DOHH2 (cell line): ENCODE measurements at regions not wholly inside any gene's neighbourhood (a gene's known extent, or its start where the extent isn't known, plus 50 kb on each side); places are given as distances from the start of the nearest gene placed in this dataset.

Experiments used
- H3F3A ChIP-seq: fragments of 200-600 bp; sonication (generic), shearing (Covaris generic); 2 replicates; pipeline ENCODE4 v1.6.0; 2016; ENCODE audit warnings: antibody characterized with exemption, mild to moderate bottlenecking; ENCODE audit not compliant: control insufficient read depth, insufficient read depth
- H3K27ac ChIP-seq: fragments of 200-600 bp; sonication (generic); 2 replicates; pipeline ENCODE4 v1.5.1; 2014; ENCODE audit warnings: low read depth, mild to moderate bottlenecking, low read length, moderate library complexity
- H3K27me3 ChIP-seq: fragments of 200-600 bp; sonication (generic); 2 replicates; pipeline ENCODE4 v1.6.1; 2014; ENCODE audit warnings: mild to moderate bottlenecking, low read length, mixed read lengths; ENCODE audit not compliant: control insufficient read depth
- H3K36me3 ChIP-seq: fragments of 200-600 bp; sonication (generic); 2 replicates; pipeline ENCODE4 v1.6.1; 2014; ENCODE audit warnings: mild to moderate bottlenecking, low read length, moderate library complexity, mixed read lengths; ENCODE audit not compliant: control insufficient read depth
- H3K4me1 ChIP-seq: fragments of 200-600 bp; sonication (generic); 2 replicates; pipeline ENCODE4 v1.6.1; 2014; ENCODE audit warnings: mild to moderate bottlenecking, low read length, mixed read lengths; ENCODE audit not compliant: control insufficient read depth
- H3K4me2 ChIP-seq: fragments of 200-600 bp; sonication (generic); 2 replicates; pipeline ENCODE4 v1.6.0; 2014; ENCODE audit warnings: mild to moderate bottlenecking, low read length, moderate library complexity
- H3K4me3 ChIP-seq: fragments of 200-600 bp; sonication (generic); 2 replicates; pipeline ENCODE4 v1.5.1; 2014; ENCODE audit warnings: mild to moderate bottlenecking, low read length, mixed read lengths
- H3K79me2 ChIP-seq: fragments of 200-600 bp; sonication (generic); 2 replicates; pipeline ENCODE4 v1.6.1; 2014; ENCODE audit warnings: mild to moderate bottlenecking, low read length, mixed read lengths; ENCODE audit not compliant: control insufficient read depth
- H3K9me2 ChIP-seq: fragments of 200-600 bp; sonication (generic); replicated peaks from 2 replicates; pipeline ENCODE4 v1.6.1; 2014; ENCODE audit warnings: mild to moderate bottlenecking, low read length, mixed read lengths; ENCODE audit not compliant: control insufficient read depth
- H3K9me3 ChIP-seq: fragments of 200-600 bp; sonication (generic); 2 replicates; pipeline ENCODE4 v1.6.1; 2014; ENCODE audit warnings: antibody characterized with exemption, low read length, mixed read lengths; ENCODE audit not compliant: control insufficient read depth, insufficient read depth
- H4K20me1 ChIP-seq: fragments of 200-600 bp; sonication (generic); 2 replicates; pipeline ENCODE4 v1.6.0; 2014; ENCODE audit warnings: low read depth, mild to moderate bottlenecking, antibody characterized with exemption, low read length, moderate library complexity; ENCODE audit not compliant: control insufficient read depth, insufficient read depth
- EZH2phosphoT487 ChIP-seq: fragments of 200-600 bp; sonication (generic); IDR thresholded peaks from 2 replicates; pipeline ENCODE4 v1.6.1; 2017; ENCODE audit warnings: borderline replicate concordance, mild to moderate bottlenecking, antibody characterized with exemption, low read length, moderate library complexity, mixed read lengths
- TF ChIP-seq, protein P1 (sequence below): fragments of 200-600 bp; sonication (generic); IDR thresholded peaks from one replicate; pipeline ENCODE4 v1.5.1; 2014; ENCODE audit warnings: antibody characterized with exemption, mild to moderate bottlenecking, low read depth, low read length; ENCODE audit not compliant: poor library complexity, severe bottlenecking

DNA sequence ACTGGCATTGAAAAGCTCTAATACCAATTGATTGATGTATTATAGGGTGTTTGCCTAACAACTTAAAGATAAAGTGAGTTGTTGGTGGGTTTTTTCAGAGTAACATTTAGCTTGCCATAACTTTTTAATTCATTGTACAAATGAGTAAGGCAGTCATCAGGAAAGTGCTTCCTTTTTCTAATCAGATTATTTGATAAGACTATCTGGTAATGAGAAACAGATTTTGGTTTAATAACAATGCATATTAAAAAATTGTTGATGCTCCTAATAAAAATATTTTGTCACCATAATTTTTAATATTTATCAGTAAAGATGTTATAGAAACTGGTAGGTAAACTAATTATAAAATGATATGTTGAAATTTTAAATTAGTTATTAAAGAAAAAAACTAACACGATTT, 51.3 kb downstream of the BLTP1 start:
- Histone ChIP-seq H3K4me1 (no peaks in the 10 kb centered on the region), H3K27ac (no peak overlapping the region), H3K4me2 (no peak overlapping the region), H3K9me2 (no peaks in the 10 kb centered on the region), H3K36me3 (peaks cover 20% of the 10 kb centered on the region), H3K9me3 (no peaks in the 10 kb centered on the region), H3K79me2 (no peaks in the 10 kb centered on the region), H3K4me3 (no peak overlapping the region), H3K27me3 (no peaks in the 10 kb centered on the region), H3F3A (no peaks in the 10 kb centered on the region), H4K20me1 (no peaks in the 10 kb centered on the region)
- TF ChIP-seq, protein P1, sequence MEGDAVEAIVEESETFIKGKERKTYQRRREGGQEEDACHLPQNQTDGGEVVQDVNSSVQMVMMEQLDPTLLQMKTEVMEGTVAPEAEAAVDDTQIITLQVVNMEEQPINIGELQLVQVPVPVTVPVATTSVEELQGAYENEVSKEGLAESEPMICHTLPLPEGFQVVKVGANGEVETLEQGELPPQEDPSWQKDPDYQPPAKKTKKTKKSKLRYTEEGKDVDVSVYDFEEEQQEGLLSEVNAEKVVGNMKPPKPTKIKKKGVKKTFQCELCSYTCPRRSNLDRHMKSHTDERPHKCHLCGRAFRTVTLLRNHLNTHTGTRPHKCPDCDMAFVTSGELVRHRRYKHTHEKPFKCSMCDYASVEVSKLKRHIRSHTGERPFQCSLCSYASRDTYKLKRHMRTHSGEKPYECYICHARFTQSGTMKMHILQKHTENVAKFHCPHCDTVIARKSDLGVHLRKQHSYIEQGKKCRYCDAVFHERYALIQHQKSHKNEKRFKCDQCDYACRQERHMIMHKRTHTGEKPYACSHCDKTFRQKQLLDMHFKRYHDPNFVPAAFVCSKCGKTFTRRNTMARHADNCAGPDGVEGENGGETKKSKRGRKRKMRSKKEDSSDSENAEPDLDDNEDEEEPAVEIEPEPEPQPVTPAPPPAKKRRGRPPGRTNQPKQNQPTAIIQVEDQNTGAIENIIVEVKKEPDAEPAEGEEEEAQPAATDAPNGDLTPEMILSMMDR, result no peak
- TF ChIP-seq EZH2phosphoT487, result no peak

DNA sequence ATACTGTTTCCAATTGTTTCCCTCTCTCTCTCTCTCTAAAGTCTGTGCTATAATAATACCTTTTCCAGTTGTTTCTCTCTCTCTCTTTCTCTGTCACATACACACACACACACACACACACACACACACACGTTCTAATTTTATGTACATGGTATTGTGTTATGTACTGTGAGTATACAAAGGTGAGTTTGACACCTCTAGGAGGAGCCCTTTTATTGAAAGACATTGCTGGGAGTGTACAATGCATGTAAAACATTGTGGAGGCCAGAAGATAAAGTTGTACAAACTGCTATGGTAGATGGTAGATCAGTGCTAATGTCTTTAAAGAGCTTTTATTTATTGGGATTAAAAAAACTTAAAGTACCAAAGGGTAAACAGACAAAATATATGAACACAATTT, 53.6 kb downstream of the BLTP1 start:
- TF ChIP-seq EZH2phosphoT487, result no peak
- TF ChIP-seq, protein P1, result no peak
- H3K36me3 ChIP-seq, result peaks cover 27% of the 10 kb centered on the region
- no peaks in the 10 kb centered on the region for H3K4me1 ChIP-seq
- no peaks in the 10 kb centered on the region for H3K27me3 ChIP-seq
- H3K79me2 ChIP-seq, result no peaks in the 10 kb centered on the region
- no peaks in the 10 kb centered on the region for H3K9me2 ChIP-seq
- H3K4me2 ChIP-seq, result no peak overlapping the region
- no peaks in the 10 kb centered on the region for H3K9me3 ChIP-seq
- H3F3A ChIP-seq, result no peaks in the 10 kb centered on the region
- no peak overlapping the region for H3K27ac ChIP-seq
- no peak overlapping the region for H3K4me3 ChIP-seq
- no peaks in the 10 kb centered on the region for H4K20me1 ChIP-seq

DNA sequence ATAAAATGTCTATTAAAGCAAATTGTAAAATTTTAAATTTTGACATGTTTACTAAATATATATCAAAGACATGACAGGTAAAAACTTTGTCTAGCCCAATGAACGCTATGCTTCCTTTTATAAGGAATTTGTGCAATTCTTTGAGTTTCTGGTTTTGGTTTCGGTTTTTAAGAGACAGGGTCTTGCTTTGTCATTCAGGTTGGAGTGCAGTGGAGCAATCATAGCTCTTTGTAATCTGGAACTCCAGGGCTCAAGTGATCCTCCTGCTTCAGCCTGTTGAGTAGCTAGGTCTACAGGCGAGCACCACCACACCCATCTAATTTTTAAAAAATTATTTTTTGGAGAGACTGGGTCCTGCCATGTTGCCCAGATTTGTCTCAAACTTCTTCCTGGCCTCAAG, 60.7 kb downstream of the BLTP1 start:
- TF ChIP-seq EZH2phosphoT487, result no peak
- TF ChIP-seq, protein P1, result no peak
- no peak overlapping the region for H3K4me3 ChIP-seq

DNA sequence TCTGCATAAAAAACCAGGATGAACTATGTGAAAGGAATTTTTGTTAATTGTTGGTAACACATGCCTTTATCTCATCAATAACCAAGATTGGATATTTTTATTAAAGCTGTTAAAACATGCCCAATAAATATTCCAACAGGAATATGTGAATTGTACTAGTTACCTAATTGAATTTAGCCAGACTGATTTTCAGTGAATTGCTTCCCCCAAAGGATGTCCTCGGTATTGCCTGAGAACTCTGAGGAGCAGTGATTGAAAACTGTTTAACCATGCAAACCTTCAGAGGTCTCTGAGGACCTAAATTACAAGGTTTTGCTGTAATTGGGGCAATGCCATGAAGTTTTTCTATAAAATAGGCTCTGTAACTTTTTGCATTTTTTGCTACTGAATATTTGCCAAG, 66.6 kb downstream of the BLTP1 start:
- Histone ChIP-seq H3K4me1 (no peaks in the 10 kb centered on the region), H3F3A (no peaks in the 10 kb centered on the region), H3K9me3 (no peaks in the 10 kb centered on the region), H3K27me3 (no peaks in the 10 kb centered on the region), H3K27ac (no peak overlapping the region), H4K20me1 (no peaks in the 10 kb centered on the region), H3K4me3 (no peak overlapping the region), H3K9me2 (no peaks in the 10 kb centered on the region), H3K36me3 (peaks cover 9% of the 10 kb centered on the region), H3K4me2 (no peak overlapping the region), H3K79me2 (no peaks in the 10 kb centered on the region)
- TF ChIP-seq, protein P1, result peak; percentile 11
- TF ChIP-seq EZH2phosphoT487, result no peak

More for the DNA sequence above, 60.7 kb downstream of the BLTP1 start:
- no peak overlapping the region for H3K27ac ChIP-seq
- no peaks in the 10 kb centered on the region for H3K79me2 ChIP-seq
- no peaks in the 10 kb centered on the region for H4K20me1 ChIP-seq
- H3K36me3 ChIP-seq, result peaks cover 20% of the 10 kb centered on the region
- no peak overlapping the region for H3K4me2 ChIP-seq
- no peaks in the 10 kb centered on the region for H3K9me2 ChIP-seq
- no peaks in the 10 kb centered on the region for H3K27me3 ChIP-seq
- no peaks in the 10 kb centered on the region for H3K9me3 ChIP-seq
- H3K4me1 ChIP-seq, result no peaks in the 10 kb centered on the region
- no peaks in the 10 kb centered on the region for H3F3A ChIP-seq
